ENCODE measurements at regions not wholly inside any gene's neighbourhood (a gene's known extent, or its start where the extent isn't known, plus 50 kb on each side); places are given as distances from the start of the nearest gene placed in this dataset.

- no peak for TF ChIP-seq CTCF (IDR thresholded peaks at IDR 0.05; ENCODE audit: borderline replicate concordance, control extremely low read depth, extremely low read depth, insufficient read depth, missing control alignments)
- in situ Hi-C loops (cut with MboI; ENCODE audit: low sequenced_read_pairs, unreplicated experiment), result no loop called here
- DNase-seq (ENCODE audit: low spot score), result no peak
Observed at GRCh38 chr13:105116966-105117365, 1418.5 kb downstream of the EFNB2 start.

- DNase-seq (ENCODE audit: low spot score), result no peak
- in situ Hi-C loops (cut with MboI; ENCODE audit: low sequenced_read_pairs, unreplicated experiment), result no loop called here
- no peak for TF ChIP-seq CTCF (IDR thresholded peaks at IDR 0.05; ENCODE audit: borderline replicate concordance, control extremely low read depth, extremely low read depth, insufficient read depth, missing control alignments)
Observed at GRCh38 chr13:105112561-105112960, 1422.9 kb downstream of the EFNB2 start.

DNA sequence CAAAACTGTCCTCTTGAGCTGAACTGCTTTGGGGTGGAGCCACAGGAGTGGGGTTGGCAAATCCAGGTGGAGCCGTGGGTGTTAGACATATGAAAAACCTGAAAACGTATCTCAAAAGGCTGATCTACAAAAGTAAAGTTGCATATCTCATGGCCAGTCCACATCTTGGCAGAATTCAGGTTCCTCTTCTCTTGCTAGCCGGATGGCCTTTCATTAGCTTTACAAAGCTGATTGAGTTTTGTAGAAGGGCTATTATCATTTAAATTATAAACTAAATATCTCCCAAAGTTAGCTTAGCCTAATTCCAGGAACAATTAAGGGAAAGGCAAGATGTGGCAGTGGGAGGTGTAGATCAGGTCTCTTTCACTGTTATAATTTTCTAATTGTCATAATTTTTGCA, 1427.7 kb downstream of the EFNB2 start:
- in situ Hi-C loops (cut with MboI; ENCODE audit: low sequenced_read_pairs, unreplicated experiment), result no loop called here
- no peak for DNase-seq (ENCODE audit: low spot score)
- TF ChIP-seq CTCF (IDR thresholded peaks at IDR 0.05; ENCODE audit: borderline replicate concordance, control extremely low read depth, extremely low read depth, insufficient read depth, missing control alignments), result no peak

DNA sequence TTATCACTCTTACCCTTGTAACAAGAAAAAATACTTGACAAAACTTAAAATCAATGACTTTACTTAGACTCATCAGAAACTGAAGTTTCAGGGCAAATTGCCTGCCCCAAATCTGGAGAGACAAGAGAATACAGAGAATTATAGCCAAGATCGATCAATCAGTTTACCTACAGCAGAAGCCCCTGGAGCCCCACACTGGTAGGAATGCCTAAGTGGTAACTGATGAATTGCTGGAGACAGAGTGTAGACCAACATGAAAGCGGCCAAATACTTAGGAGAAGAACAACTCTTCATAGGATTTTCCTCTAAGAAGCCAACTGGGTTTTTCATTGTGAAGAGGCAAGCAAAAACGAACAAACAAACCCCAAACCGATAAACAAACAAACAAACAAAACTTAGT, 1430.0 kb downstream of the EFNB2 start:
- TF ChIP-seq CTCF (IDR thresholded peaks at IDR 0.05; ENCODE audit: borderline replicate concordance, control extremely low read depth, extremely low read depth, insufficient read depth, missing control alignments), result no peak
- in situ Hi-C loops (cut with MboI; ENCODE audit: low sequenced_read_pairs, unreplicated experiment), result no loop called here
- no peak for DNase-seq (ENCODE audit: low spot score)

GRCh38 chr13:105097521-105097920, 1437.9 kb downstream of the EFNB2 start:
- in situ Hi-C loops (cut with MboI; ENCODE audit: low sequenced_read_pairs, unreplicated experiment), result no loop called here
- no peak for DNase-seq (ENCODE audit: low spot score)
- no peak for TF ChIP-seq CTCF (IDR thresholded peaks at IDR 0.05; ENCODE audit: borderline replicate concordance, control extremely low read depth, extremely low read depth, insufficient read depth, missing control alignments)

DNA sequence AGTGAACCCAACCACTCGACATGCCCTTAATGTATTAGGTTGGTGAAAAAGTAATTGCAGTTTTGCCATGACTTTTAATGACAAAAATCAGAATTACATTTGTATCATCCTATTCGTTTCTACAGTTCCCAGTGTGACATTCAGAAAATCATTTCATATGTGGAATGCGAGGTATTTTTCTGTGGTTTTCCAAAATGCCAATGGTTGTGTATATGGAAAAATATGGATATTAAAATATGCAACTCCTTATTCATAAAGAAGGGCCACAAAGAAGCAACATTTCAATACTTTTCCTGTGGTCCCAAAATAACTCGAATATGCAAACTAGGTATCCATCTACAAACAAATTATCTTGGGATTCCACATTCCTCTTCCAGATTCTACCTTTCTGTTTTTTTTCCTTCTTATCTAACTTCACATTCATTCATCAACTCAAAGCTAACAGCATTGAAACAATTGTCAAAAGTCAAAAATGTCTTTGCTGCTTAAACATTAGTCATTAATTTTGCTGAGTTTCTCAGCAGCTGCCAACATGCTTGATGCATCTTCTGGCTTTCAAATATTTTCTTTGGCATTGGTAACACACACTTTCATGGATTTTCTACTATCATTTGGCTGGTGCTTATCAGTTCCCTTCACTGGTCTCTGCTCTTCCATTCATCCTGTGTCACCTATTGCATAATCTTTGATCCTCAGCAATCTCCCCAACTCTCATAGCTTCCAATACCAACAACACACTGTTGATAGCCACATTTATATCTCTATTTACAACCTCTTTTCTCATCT, 1445.4 kb downstream of the EFNB2 start:
- in situ Hi-C loops (cut with MboI; ENCODE audit: low sequenced_read_pairs, unreplicated experiment), result no loop called here
- TF ChIP-seq CTCF (IDR thresholded peaks at IDR 0.05; ENCODE audit: borderline replicate concordance, control extremely low read depth, extremely low read depth, insufficient read depth, missing control alignments), result no peak
- DNase-seq (ENCODE audit: low spot score), result no peak

Data from GM13976 (cell line).